Stimulated activated CD4-positive, alpha-beta T cell treated with anti-CD3 and anti-CD28 coated beads, Interleukin-2, amount 100 ng/mL, for 24 hours (primary cell): ENCODE measurements at regions not wholly inside any gene's neighbourhood (a gene's known extent, or its start where the extent isn't known, plus 50 kb on each side); places are given as distances from the start of the nearest gene placed in this dataset.

Source experiments
- DNase-seq, 2 donors: peaks; one replicate each; pipeline ENCODE4 v3.0.0-alpha.2; 2020

GRCh38 chr5:88394536-88395175 lies 126.0 kb upstream of the TMEM161B start:
- DNase-seq, result no peak

GRCh38 chr5:88393716-88394535 lies 125.3 kb upstream of the TMEM161B start:
- no peak for DNase-seq

- no peak for DNase-seq
Observed at GRCh38 chr5:88393042-88393441, 124.4 kb upstream of the TMEM161B start.

GRCh38 chr5:88391991-88392390 lies 123.3 kb upstream of the TMEM161B start:
- DNase-seq, result no peak

- DNase-seq, result no peak
Observed at GRCh38 chr5:88391116-88391515, 122.5 kb upstream of the TMEM161B start.

GRCh38 chr5:88390481-88390880 lies 121.8 kb upstream of the TMEM161B start:
- DNase-seq, result no peak

- DNase-seq, result no peak
Observed at GRCh38 chr5:88390096-88390441, 121.4 kb upstream of the TMEM161B start.

GRCh38 chr5:88389338-88390095 lies 120.9 kb upstream of the TMEM161B start:
- no peak for DNase-seq

GRCh38 chr5:88388476-88389337 lies 120.1 kb upstream of the TMEM161B start:
- DNase-seq, result no peak

GRCh38 chr5:88384886-88385285 lies 116.2 kb upstream of the TMEM161B start:
- no peak for DNase-seq

- DNase-seq, result no peak
Observed at GRCh38 chr5:88380332-88380731, 111.7 kb upstream of the TMEM161B start.

GRCh38 chr5:88377705-88378656 lies 109.3 kb upstream of the TMEM161B start:
- no peak for DNase-seq

GRCh38 chr5:88377240-88377639 lies 108.6 kb upstream of the TMEM161B start:
- DNase-seq, result no peak

- no peak for DNase-seq
Observed at GRCh38 chr5:88376728-88377127, 108.1 kb upstream of the TMEM161B start.

GRCh38 chr5:88374391-88374790 lies 105.7 kb upstream of the TMEM161B start:
- DNase-seq, result no peak

GRCh38 chr5:88370824-88371223 lies 102.2 kb upstream of the TMEM161B start:
- no peak for DNase-seq

- DNase-seq, result no peak
Observed at GRCh38 chr5:88368201-88368600, 99.6 kb upstream of the TMEM161B start.

- DNase-seq, result no peak
Observed at GRCh38 chr5:88364991-88365390, 96.3 kb upstream of the TMEM161B start.

GRCh38 chr5:88355490-88356050 lies 86.9 kb upstream of the TMEM161B start:
- no peak for DNase-seq

- no peak for DNase-seq
Observed at GRCh38 chr5:88325868-88326267, 57.2 kb upstream of the TMEM161B start.

GRCh38 chr5:88322785-88323184 lies 54.1 kb upstream of the TMEM161B start:
- DNase-seq, result no peak
